ENCODE measurements at regions not wholly inside any gene's neighbourhood (a gene's known extent, or its start where the extent isn't known, plus 50 kb on each side); places are given as distances from the start of the nearest gene placed in this dataset.

DNA sequence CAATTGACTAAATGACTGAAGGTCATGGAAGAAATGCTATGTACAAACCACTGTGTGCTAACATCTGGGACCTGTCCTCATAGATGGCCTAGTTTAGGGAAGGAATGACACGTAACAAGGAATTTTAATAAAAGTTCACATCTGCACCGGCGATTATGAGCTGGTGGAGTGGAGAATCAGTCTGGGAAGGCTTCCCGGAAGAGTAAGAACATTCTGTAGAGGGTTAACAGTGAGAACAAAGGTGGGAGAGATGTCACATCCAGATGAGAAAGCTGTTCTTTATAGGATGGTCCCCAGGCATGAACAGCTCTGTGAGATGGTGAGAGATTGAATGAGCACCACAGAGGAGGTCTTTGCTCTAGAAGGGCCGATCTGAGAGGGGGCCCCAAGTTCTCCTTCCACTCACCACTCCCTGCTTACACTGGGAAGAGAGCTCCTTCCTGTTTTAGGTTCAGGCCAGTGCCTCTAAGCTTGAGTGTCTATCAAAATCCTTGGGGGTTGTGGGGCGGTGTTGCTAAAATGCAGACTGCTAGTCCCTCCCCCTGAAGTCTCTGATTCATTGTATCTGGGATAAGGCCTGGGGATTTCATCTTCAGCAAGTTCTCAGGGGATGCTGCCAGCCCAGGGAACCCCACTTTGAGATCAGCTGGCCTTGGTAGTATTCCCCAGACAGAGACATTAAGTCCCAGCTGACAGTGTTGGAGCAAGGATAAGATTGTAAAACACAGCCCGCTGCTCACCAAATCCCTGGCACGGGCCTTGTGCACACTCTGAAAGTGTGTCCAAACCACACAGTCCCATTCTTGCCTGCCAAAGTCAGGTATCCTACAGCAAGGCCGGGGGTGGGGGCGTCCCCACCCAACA is 294.7 kb upstream of the MAF start:
- Mint-ChIP-seq H3K4me1 (ENCODE audit: low read depth) (peaks cover 30% of the 10 kb centered on the region), H3K27ac (ENCODE audit: unreplicated experiment) (no peak overlapping the region), H3K27me3 (ENCODE audit: low read depth) (no peaks in the 10 kb centered on the region), H3K9me3 (ENCODE audit: low read depth) (no peaks in the 10 kb centered on the region), H3K36me3 (ENCODE audit: low read depth) (no peaks in the 10 kb centered on the region), H3K4me3 (ENCODE audit: unreplicated experiment) (no peak overlapping the region)
- TF ChIP-seq, protein P1, sequence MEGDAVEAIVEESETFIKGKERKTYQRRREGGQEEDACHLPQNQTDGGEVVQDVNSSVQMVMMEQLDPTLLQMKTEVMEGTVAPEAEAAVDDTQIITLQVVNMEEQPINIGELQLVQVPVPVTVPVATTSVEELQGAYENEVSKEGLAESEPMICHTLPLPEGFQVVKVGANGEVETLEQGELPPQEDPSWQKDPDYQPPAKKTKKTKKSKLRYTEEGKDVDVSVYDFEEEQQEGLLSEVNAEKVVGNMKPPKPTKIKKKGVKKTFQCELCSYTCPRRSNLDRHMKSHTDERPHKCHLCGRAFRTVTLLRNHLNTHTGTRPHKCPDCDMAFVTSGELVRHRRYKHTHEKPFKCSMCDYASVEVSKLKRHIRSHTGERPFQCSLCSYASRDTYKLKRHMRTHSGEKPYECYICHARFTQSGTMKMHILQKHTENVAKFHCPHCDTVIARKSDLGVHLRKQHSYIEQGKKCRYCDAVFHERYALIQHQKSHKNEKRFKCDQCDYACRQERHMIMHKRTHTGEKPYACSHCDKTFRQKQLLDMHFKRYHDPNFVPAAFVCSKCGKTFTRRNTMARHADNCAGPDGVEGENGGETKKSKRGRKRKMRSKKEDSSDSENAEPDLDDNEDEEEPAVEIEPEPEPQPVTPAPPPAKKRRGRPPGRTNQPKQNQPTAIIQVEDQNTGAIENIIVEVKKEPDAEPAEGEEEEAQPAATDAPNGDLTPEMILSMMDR (IDR thresholded peaks at IDR 0.05) = no peak
- DNase-seq (ENCODE audit: low spot score) = no peak

DNA sequence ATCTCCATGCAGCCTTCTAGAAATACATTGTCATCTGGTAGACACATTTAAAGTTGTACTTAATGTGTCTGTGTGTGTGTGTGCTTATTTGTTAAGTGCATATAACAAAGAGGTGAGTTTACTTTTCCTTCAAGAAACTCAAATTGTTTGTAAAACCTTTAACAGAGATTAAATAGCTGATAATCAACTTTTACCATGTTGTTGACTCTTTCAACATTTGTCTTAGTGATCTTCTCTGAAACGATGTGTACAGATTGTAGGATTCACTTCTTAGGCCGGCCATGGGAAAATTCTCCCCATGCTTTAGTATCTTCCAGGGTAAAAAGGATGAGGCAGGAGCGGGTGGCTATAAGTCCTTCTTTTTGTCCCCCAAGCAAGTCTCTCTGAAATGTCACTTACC is 292.9 kb upstream of the MAF start:
- peaks cover 24% of the 10 kb centered on the region for H3K4me1 Mint-ChIP-seq (ENCODE audit: low read depth)
- no peaks in the 10 kb centered on the region for H3K9me3 Mint-ChIP-seq (ENCODE audit: low read depth)
- no peak overlapping the region for H3K4me3 Mint-ChIP-seq (ENCODE audit: unreplicated experiment)
- no peaks in the 10 kb centered on the region for H3K36me3 Mint-ChIP-seq (ENCODE audit: low read depth)
- no peaks in the 10 kb centered on the region for H3K27me3 Mint-ChIP-seq (ENCODE audit: low read depth)
- H3K27ac Mint-ChIP-seq (ENCODE audit: unreplicated experiment) = no peak overlapping the region
- TF ChIP-seq, protein P1 (IDR thresholded peaks at IDR 0.05) = no peak
- DNase-seq (ENCODE audit: low spot score) = no peak

DNA sequence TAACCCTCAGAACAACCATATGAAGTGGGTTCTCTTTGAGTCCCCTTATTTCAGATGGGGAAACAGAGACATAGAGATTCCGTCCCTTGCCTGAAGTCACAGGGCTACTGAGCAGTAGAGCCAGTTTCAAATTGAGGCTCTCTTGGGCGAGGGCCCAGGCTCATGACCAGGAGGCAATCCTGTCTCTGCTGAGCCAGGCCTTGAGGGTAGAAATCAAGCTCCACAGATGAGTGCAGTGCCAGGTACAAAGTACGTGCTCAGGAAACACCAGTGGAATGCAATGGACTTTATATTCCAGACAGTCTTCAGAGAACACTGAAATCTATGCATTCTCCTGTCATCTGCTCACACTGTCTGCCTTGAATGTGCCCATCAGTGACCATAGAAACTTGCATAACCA is 291.7 kb upstream of the MAF start:
- H3K4me3 Mint-ChIP-seq (ENCODE audit: unreplicated experiment) = no peak overlapping the region
- DNase-seq (ENCODE audit: low spot score) = no peak
- no peaks in the 10 kb centered on the region for H3K9me3 Mint-ChIP-seq (ENCODE audit: low read depth)
- no peaks in the 10 kb centered on the region for H3K27me3 Mint-ChIP-seq (ENCODE audit: low read depth)
- H3K36me3 Mint-ChIP-seq (ENCODE audit: low read depth) = no peaks in the 10 kb centered on the region
- peaks cover 13% of the 10 kb centered on the region for H3K4me1 Mint-ChIP-seq (ENCODE audit: low read depth)
- TF ChIP-seq, protein P1 (IDR thresholded peaks at IDR 0.05) = no peak
- H3K27ac Mint-ChIP-seq (ENCODE audit: unreplicated experiment) = no peak overlapping the region

DNA sequence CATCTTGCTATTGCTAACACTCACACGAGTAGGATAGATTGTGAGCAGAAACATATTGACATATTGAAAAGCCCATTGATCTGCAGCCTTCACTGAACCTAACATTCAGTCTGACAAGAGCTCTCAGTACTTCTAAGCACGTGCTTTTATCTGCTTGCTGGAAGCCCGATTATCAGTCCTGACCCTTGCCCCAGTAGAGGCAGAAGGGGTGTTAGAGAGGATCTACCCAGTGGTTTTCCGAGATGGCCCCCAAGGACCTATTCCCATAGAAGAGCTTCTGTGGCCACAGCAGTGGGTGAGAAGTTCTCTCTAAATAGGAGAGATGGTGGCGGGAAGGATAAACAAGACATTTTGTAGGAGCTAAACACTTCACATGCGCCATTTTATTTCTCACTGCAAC is 290.9 kb upstream of the MAF start:
- TF ChIP-seq, protein P1 (IDR thresholded peaks at IDR 0.05) = no peak
- H3K4me3 Mint-ChIP-seq (ENCODE audit: unreplicated experiment) = no peak overlapping the region
- no peaks in the 10 kb centered on the region for H3K27me3 Mint-ChIP-seq (ENCODE audit: low read depth)
- H3K4me1 Mint-ChIP-seq (ENCODE audit: low read depth) = peaks cover 11% of the 10 kb centered on the region
- no peak overlapping the region for H3K27ac Mint-ChIP-seq (ENCODE audit: unreplicated experiment)
- no peak for DNase-seq (ENCODE audit: low spot score)
- H3K9me3 Mint-ChIP-seq (ENCODE audit: low read depth) = no peaks in the 10 kb centered on the region
- H3K36me3 Mint-ChIP-seq (ENCODE audit: low read depth) = no peaks in the 10 kb centered on the region

DNA sequence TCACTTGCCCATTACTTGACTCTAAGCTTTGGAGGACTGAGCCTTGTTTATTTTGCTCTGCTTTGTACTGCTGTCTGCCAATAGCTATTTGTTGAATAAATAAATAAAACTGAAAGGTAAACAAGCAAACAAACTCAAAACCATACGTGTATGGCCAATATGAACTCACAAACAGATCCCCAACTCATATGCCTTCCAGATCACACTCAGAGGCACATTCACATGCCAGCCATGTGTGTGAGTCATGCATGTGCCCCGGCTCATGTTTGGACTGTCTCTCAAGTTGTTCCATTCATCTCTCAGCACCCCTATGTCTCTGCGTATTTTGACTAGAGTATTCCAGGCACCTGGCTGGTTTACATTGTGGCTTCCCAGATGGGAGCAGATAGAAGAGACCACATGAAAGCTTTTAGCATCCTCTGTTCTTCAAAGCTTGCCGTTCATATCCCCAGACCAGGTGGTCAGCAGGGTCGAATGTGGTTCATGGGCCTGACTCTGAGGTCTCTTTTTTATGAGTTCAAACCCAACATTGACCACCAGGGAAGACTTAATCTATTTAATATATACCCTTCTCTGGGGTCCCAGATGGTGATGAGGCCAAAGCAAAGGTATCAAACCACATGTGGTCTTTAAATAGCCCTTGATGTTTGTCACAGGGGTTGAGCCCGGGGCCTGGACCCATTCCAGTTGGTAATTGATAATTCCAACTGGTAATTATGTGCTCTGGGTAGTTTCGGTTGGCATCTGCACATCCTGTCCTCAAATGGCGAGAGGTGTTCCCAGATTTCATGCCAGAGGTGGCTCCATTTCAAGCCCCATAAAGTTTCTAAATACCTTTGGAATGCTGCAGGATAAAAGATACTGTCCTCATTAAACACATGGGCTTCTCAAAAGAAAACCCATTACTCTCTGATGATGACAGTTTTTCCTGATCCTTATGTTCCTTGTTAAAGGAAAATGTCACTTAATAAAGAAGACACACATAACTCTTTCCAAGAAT is 287.3 kb upstream of the MAF start:
- H3K27me3 Mint-ChIP-seq (ENCODE audit: low read depth) = no peaks in the 10 kb centered on the region
- DNase-seq (ENCODE audit: low spot score) = no peak
- peaks cover 11% of the 10 kb centered on the region for H3K4me1 Mint-ChIP-seq (ENCODE audit: low read depth)
- no peak overlapping the region for H3K27ac Mint-ChIP-seq (ENCODE audit: unreplicated experiment)
- TF ChIP-seq, protein P1 (IDR thresholded peaks at IDR 0.05) = no peak
- H3K36me3 Mint-ChIP-seq (ENCODE audit: low read depth) = no peaks in the 10 kb centered on the region
- H3K9me3 Mint-ChIP-seq (ENCODE audit: low read depth) = no peaks in the 10 kb centered on the region
- H3K4me3 Mint-ChIP-seq (ENCODE audit: unreplicated experiment) = no peak overlapping the region
